SH-SY5Y (cell line): ENCODE measurements at regions not wholly inside any gene's neighbourhood (a gene's known extent, or its start where the extent isn't known, plus 50 kb on each side); places are given as distances from the start of the nearest gene placed in this dataset.

Source experiments
- GATA2 ChIP-seq: IDR thresholded peaks from 2 replicates; pipeline ENCODE4 v1.6.1; 2011; ENCODE audit warnings: mild to moderate bottlenecking, low read depth, low read length
- GATA3 ChIP-seq: IDR thresholded peaks from 2 replicates; pipeline ENCODE4 v1.6.1; 2011; ENCODE audit warnings: low read depth, mild to moderate bottlenecking, low read length, moderate library complexity

DNA sequence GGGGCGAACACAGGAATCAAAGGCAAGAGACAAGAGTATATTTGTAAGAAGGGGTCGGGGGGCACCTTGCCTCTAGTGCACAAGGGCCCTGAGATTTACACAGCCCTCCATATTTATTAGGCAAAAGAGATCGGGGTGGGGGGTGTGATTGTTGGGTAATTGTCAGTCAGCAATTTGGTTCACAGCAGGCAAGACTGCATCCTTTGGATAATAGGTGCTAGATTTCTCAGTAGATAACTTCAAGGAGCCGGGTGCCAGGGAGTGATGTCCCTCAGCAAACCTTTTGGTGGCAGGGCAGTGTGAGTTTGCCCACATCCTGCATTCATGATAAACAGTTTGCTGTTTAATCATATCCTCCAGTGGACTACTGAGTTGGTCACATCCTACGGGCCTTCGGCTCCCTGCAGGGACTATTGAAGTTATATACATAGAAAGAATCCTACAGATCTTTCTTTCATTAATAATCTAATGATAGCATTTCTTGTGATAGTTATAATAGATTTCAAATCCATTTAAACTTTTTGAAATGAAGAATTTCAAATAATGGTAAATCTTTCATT lies 178.5 kb downstream of the GNAI1 start:
- no peak for TF ChIP-seq GATA2
- TF ChIP-seq GATA3 = no peak
